IgD-negative memory B cell (primary cell): ENCODE measurements at regions not wholly inside any gene's neighbourhood (a gene's known extent, or its start where the extent isn't known, plus 50 kb on each side); places are given as distances from the start of the nearest gene placed in this dataset.

Experiments used
- H3K27ac Mint-ChIP-seq, 3 donors: one replicate each; pipeline ENCODE4 v1.8.0; 2020 to 2022; ENCODE audit warnings: mild to moderate bottlenecking in 3 of 3, mixed read lengths in 3 of 3, moderate library complexity in 1 of 3
- H3K27me3 Mint-ChIP-seq: one replicate; pipeline ENCODE4 v1.8.0; 2021; ENCODE audit warnings: mixed read lengths
- H3K36me3 Mint-ChIP-seq: one replicate; pipeline ENCODE4 v1.8.0; 2020; ENCODE audit warnings: mild to moderate bottlenecking, mixed read lengths
- H3K4me1 Mint-ChIP-seq, 3 donors: one replicate each; pipeline ENCODE4 v1.8.0; 2020 to 2022; ENCODE audit warnings: mixed read lengths in 3 of 3, mild to moderate bottlenecking in 1 of 3
- H3K4me3 Mint-ChIP-seq, 4 donors: one replicate each; pipeline ENCODE4 v1.8.0; 2020 to 2022; ENCODE audit warnings: mild to moderate bottlenecking in 4 of 4, mixed read lengths in 4 of 4, moderate library complexity in 3 of 4
- H3K9me3 Mint-ChIP-seq, 3 donors: one replicate each; pipeline ENCODE4 v1.8.0; 2020 to 2021; ENCODE audit warnings: mixed read lengths in 3 of 3, mild to moderate bottlenecking in 1 of 3

DNA sequence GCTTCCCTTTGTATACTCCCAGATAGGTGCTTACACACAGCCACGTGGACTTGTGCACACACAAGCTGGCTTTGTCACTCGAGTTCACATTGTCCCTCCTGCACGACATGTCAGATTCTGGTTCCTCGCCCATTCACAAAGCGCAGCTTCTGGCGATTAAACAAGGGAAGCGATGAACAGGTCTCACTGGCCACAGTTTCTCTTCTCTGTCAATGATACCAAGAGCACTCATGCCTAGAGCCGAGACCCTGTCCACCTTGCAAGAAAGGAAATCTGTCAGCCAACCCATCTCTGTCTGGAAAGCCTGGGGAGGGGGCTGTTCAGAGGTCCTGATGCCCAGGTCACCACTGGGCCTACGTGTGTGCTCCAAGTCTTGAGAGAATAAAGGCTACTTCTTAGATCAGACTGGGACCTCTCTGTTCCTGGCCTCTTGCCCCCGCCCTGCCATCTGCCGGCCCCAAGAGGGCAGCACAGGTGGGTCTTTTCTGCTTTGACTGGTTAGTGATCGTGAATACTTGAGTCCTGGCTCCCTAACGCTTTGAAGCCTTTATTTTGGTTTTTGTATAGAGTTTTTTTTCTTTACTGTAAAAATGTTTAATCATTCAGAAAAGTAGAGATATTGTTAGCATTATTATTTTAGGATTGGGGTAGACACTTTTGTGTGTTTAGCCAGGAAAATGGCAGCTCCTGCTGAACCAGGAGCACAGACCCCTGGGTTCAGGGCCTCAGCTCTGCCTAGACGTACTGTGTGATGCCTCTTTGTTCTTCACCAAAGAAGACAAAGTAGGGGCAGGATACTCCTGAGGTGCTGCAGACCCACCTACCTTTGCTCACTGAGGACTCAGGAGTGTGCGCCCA, 104.7 kb downstream of the MRM1 start:
- H3K9me3 Mint-ChIP-seq = no peaks in the 10 kb centered on the region
- no peak overlapping the region for H3K4me3 Mint-ChIP-seq
- H3K27me3 Mint-ChIP-seq = peaks cover 23% of the 10 kb centered on the region
- no peaks in the 10 kb centered on the region for H3K4me1 Mint-ChIP-seq
- no peak overlapping the region for H3K27ac Mint-ChIP-seq
- no peaks in the 10 kb centered on the region for H3K36me3 Mint-ChIP-seq

DNA sequence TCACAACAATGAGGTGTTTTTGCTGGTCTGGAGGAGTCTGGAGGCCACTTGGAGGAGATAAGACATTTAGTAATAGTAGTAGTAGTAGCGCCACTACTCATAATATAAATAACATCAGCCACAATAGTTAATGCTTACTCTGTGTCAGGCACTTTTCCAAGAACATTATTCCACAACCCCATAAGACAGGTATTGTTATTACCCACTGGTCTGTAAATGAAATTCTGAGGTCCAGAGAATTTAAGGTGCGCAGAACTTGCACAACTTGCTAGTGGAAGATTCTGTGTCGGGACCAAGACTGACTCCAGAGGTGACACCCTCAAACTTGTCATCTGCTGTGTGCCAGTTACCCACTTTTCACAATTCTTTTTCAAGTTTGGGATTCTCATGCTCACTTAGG, 106.5 kb downstream of the MRM1 start:
- Mint-ChIP-seq H3K4me1 (no peaks in the 10 kb centered on the region), H3K36me3 (no peaks in the 10 kb centered on the region), H3K27me3 (peaks cover 14% of the 10 kb centered on the region), H3K4me3 (no peak overlapping the region), H3K9me3 (no peaks in the 10 kb centered on the region), H3K27ac (no peak overlapping the region)

- Mint-ChIP-seq H3K36me3 (no peaks in the 10 kb centered on the region), H3K4me3 (no peak overlapping the region)
These were observed 113.4 kb downstream of the MRM1 start for GRCh38 chr17:36714789-36715188.

GRCh38 chr17:36715951-36716350, 114.6 kb downstream of the MRM1 start:
- Mint-ChIP-seq H3K36me3 (no peaks in the 10 kb centered on the region), H3K9me3 (peaks cover 1 to 7% (median 4%) of the 10 kb centered on the region in 3 donors), H3K4me3 (no peak overlapping the region), H3K27ac (no peak overlapping the region), H3K27me3 (peaks cover 5% of the 10 kb centered on the region), H3K4me1 (peaks cover 1 to 10% (median 5%) of the 10 kb centered on the region in 3 donors)

More at GRCh38 chr17:36714789-36715188, 113.4 kb downstream of the MRM1 start:
- Mint-ChIP-seq H3K9me3 (peaks cover 1 to 7% (median 4%) of the 10 kb centered on the region in 3 donors), H3K4me1 (peaks cover 1 to 6% (median 5%) of the 10 kb centered on the region in 3 donors), H3K27ac (no peak overlapping the region), H3K27me3 (peaks cover 5% of the 10 kb centered on the region)

DNA sequence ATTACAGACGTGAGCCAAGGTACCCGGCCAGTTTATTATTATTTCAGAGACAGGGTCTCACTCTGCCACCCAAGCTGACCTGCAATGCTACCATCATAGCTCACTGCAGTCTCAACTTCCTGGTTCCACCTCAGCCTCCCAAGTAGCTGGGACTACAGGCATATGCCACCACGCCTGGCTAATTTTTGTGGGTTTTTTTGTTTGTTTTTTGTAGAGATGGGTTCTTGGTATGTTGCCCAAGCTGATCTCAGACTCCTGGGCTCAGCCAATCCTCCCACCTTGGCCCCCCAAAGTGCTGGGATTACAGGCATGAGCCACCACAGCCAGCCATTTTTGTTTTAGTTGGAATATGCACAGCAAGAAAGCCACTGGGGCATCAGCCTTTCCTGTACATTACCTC, 115.7 kb downstream of the MRM1 start:
- no peak overlapping the region for H3K27ac Mint-ChIP-seq
- peaks cover 5% of the 10 kb centered on the region for H3K27me3 Mint-ChIP-seq
- no peak overlapping the region for H3K4me3 Mint-ChIP-seq
- peaks cover 1 to 7% (median 4%) of the 10 kb centered on the region in 3 donors for H3K9me3 Mint-ChIP-seq
- peaks cover 9 to 19% (median 13%) of the 10 kb centered on the region in 3 donors for H3K4me1 Mint-ChIP-seq
- no peaks in the 10 kb centered on the region for H3K36me3 Mint-ChIP-seq

- H3K4me1 Mint-ChIP-seq = peaks cover 13 to 24% (median 24%) of the 10 kb centered on the region in 3 donors
These were observed 118.7 kb downstream of the MRM1 start for GRCh38 chr17:36720131-36720530.

GRCh38 chr17:36721560-36722120, 120.3 kb downstream of the MRM1 start:
- H3K27me3 Mint-ChIP-seq = peaks cover 5% of the 10 kb centered on the region
- peak overlapping the region; percentile 80 to 96 (median 86) for H3K4me3 Mint-ChIP-seq
- peaks cover under 1% of the 10 kb centered on the region for H3K36me3 Mint-ChIP-seq
- peaks cover 13 to 24% (median 24%) of the 10 kb centered on the region in 3 donors for H3K4me1 Mint-ChIP-seq
- H3K9me3 Mint-ChIP-seq = peaks cover 1 to 7% (median 4%) of the 10 kb centered on the region in 3 donors
- H3K27ac Mint-ChIP-seq = peak overlapping the region; percentile 87 to 89 (median 88)

More at GRCh38 chr17:36720131-36720530, 118.7 kb downstream of the MRM1 start:
- Mint-ChIP-seq H3K4me3 (peak overlapping the region in 1 of 4 donors; percentile 69), H3K27me3 (peaks cover 5% of the 10 kb centered on the region), H3K27ac (peak overlapping the region in 1 of 3 donors; percentile 43), H3K9me3 (peaks cover 1 to 7% (median 4%) of the 10 kb centered on the region in 3 donors), H3K36me3 (no peaks in the 10 kb centered on the region)

DNA sequence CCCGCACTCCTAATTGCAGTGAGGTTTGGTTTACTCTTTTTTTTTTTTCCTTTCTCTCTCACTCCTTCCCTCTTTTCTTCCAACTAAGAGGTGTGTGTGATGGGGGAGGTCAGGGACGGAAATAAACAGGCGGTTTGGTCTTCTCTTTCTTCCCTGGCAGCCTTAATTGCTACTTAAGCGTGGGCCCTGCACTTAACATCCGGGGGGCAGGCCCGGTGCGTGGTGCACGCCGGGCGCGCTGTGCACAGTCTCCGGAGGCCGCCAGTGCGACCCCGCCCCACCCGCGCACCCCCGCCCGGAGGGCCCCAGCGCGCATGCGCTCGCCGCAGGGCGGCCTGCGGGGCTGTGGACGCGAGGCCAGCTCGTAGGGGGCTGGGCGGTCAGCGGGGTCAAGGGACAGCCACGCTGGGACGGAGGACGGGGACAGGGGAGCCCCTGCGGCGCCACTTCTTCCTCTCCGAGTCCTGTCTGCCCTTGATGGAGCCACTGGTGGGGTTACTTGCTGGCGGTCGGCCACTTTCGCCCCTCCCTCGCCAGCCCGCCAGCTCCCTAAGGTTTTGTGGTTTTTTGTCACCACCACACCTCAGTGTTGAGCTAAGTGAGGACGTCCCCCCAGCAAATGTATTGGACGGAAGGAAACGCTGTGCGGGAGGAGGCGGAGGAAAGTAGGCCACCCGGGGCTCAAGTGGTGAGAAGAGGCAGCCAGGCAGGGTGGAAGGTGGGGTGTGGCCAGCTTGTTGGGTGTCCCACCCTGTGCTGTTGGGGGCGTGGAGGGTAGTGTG, 120.9 kb downstream of the MRM1 start:
- Mint-ChIP-seq H3K4me3 (peak overlapping the region; percentile 82 to 96 (median 86)), H3K9me3 (peaks cover 1 to 7% (median 4%) of the 10 kb centered on the region in 3 donors), H3K4me1 (peaks cover 13 to 25% (median 24%) of the 10 kb centered on the region in 3 donors), H3K27ac (peak overlapping the region; percentile 87 to 89 (median 88)), H3K36me3 (peaks cover 2% of the 10 kb centered on the region), H3K27me3 (peaks cover 8% of the 10 kb centered on the region)

DNA sequence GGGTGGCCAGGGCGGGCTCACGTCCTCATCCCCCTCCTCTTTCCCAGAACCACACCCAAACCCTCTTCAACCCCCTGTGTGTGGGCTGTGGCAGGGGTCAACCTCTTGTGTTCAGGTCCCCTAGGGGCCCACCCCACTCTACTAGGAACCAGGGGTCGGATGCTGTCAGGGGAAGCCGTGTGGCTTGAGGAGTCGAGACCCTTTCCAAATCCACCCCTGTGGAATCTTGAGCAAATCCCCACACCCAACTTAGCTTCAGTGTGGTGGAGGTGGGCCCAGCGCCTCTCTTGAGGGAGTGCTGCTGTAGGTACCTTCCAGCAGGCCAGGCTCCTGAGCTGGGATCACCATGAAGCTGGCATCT, 121.5 kb downstream of the MRM1 start:
- Mint-ChIP-seq H3K27ac (peak overlapping the region in 2 of 3 donors; percentile 23 to 80), H3K36me3 (peaks cover 2% of the 10 kb centered on the region), H3K27me3 (peaks cover 11% of the 10 kb centered on the region), H3K9me3 (peaks cover 1 to 7% (median 4%) of the 10 kb centered on the region in 3 donors), H3K4me3 (peak overlapping the region; percentile 82 to 89 (median 86)), H3K4me1 (peaks cover 13 to 28% (median 24%) of the 10 kb centered on the region in 3 donors)

DNA sequence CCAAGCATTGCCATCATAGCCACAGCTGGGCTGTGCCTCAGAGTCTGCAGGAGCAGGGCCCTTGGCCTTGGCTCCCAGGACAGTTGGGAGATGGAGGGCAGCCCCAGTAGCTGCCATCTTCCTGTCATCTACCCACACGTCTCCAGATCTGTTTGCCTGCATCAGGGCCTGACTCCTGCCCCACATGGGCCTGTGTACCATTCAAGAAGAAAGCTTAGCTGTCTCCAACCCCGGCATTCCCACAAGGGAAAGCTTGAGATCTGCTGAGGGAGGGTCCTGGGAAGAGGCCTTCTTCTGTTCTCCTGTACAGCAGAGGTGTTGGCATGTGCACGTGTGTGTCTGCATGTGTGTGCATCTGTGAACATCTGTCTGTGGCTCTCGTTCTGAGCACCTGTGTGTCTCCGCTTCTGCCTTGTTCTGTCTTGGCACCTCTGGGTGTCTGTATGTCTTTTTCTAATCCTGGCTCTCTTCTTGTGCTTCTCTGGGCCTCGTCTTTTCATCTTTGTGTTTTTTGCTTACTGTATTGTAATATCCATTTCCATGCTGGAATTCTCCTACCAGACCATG, 122.2 kb downstream of the MRM1 start:
- H3K27me3 Mint-ChIP-seq = peaks cover 12% of the 10 kb centered on the region
- H3K4me3 Mint-ChIP-seq = peak overlapping the region; percentile 16 to 89 (median 52)
- H3K9me3 Mint-ChIP-seq = peaks cover 1 to 7% (median 3%) of the 10 kb centered on the region in 3 donors
- peaks cover 2% of the 10 kb centered on the region for H3K36me3 Mint-ChIP-seq
- H3K27ac Mint-ChIP-seq = peak overlapping the region in 1 of 3 donors; percentile 23
- H3K4me1 Mint-ChIP-seq = peaks cover 13 to 28% (median 24%) of the 10 kb centered on the region in 3 donors

GRCh38 chr17:36726199-36726598, 124.8 kb downstream of the MRM1 start:
- H3K27me3 Mint-ChIP-seq = peaks cover 28% of the 10 kb centered on the region
- H3K9me3 Mint-ChIP-seq = no peaks in the 10 kb centered on the region
- H3K27ac Mint-ChIP-seq = peak overlapping the region in 1 of 3 donors; percentile 33
- H3K36me3 Mint-ChIP-seq = peaks cover 4% of the 10 kb centered on the region
- H3K4me1 Mint-ChIP-seq = peaks cover 12 to 22% (median 14%) of the 10 kb centered on the region in 3 donors
- H3K4me3 Mint-ChIP-seq = no peak overlapping the region

GRCh38 chr17:36727052-36727451, 125.7 kb downstream of the MRM1 start:
- Mint-ChIP-seq H3K27me3 (peaks cover 33% of the 10 kb centered on the region), H3K4me3 (no peak overlapping the region), H3K9me3 (no peaks in the 10 kb centered on the region), H3K4me1 (peaks cover 5 to 15% (median 6%) of the 10 kb centered on the region in 3 donors), H3K36me3 (peaks cover 4% of the 10 kb centered on the region), H3K27ac (peak overlapping the region in 1 of 3 donors; percentile 33)

DNA sequence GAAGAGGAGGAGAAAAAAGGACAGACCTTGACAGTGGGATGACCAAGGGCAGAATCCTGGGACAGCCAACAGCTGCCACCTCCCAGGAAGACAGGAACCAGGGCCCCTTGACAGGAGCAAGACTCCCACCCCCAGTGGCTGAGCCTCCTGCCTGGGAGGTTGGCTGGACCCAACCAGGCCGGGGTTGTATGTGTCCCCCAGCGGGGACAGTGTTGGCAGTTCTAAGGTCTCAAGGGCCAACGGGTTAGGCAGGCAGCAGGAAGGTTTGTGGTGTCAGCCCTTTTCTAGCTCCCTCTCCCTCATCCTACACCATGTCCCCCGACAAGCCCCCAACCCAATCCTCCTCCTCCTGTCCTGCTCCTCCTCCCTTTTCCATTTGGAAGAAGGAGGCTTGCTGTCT, 126.2 kb downstream of the MRM1 start:
- Mint-ChIP-seq H3K27me3 (peaks cover 37% of the 10 kb centered on the region), H3K9me3 (no peaks in the 10 kb centered on the region), H3K36me3 (peaks cover 4% of the 10 kb centered on the region), H3K4me1 (peaks cover 3 to 14% (median 4%) of the 10 kb centered on the region in 3 donors), H3K4me3 (no peak overlapping the region), H3K27ac (no peak overlapping the region)
